NCI-H82 treated with DMSO at 0.1 percent for 48 hours (cell line): ENCODE measurements at regions not wholly inside any gene's neighbourhood (a gene's known extent, or its start where the extent isn't known, plus 50 kb on each side); places are given as distances from the start of the nearest gene placed in this dataset.
"Not testable (repeated sequence)": the region's sequence is repeated elsewhere in the genome, so short reads cannot be mapped to it uniquely, and the experiment has no call there.

Experiments used
- DNase-seq: peaks from one replicate; lab custom pipeline; 2025; ENCODE audit not compliant: unreplicated experiment; lab: John Stamatoyannopoulos, UW

DNA sequence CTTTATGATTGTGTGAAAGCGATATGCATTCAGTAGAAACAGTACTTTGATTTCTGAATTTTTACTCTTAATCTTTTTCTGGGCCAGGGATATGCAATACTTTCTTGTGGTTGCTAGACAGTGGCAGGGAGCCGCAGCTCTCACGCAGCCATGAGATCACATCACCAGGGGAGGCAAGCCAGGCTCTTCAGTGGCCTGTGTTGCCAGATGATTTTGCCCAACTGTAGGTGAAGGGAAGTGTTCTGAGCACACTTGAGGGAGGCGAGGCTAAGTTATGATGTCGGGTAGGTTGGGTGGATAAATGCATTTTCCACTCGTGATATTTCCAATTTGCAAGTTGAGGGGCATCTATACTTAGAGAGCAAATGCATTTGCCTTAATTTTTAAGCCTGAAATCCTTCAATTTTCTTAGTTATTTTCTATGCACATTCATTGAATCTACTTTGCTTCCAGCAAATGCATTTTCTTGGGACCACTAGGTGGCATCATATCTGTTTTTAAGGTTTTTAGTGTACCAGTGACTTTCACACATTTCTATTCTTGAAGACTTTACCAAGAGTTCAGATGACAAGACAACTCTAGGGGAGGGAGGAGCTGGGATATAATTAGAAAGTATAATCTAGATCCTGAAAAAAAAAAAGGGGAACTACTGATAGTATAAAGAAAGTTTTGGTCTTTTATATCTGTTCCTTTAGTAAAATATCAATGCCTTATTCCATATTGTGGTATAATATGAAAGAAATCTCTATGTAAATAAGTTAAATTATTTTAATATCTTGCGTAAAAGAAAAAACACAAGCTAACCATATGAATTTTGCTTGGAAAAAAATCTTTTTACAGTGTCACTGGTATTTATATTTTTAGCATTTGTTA, 643.3 kb downstream of the SOCS6 start:
- DNase-seq = no peak

DNA sequence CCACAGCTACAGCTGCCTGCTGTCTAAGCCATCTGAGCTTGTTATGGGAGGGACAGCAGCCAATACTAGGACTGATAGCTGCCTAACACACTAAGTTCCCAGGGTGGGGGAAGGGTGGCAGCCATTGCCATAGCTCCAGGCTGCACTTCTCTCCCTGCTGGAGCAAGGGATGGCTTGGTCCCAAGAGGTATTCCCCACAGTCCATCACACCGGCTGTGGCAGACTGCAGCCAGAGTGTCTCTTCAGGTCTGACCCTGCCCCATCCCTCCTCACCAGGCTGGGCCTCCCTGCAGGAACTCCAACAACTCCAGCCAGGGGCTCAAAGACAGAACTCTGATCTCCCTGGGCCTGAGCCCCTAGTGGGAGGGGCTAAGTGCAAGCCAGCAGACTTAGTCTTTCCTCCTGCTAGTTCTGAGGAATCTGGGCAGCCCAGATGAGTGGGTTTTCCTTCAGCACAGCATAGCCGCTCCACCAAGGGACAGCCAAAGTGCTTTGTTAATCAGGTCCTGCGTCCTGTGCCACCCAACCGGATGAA, 632.1 kb downstream of the SOCS6 start:
- no peak for DNase-seq

- no peak for DNase-seq
These were observed 618.8 kb downstream of the SOCS6 start for GRCh38 chr18:70907673-70908072.

DNA sequence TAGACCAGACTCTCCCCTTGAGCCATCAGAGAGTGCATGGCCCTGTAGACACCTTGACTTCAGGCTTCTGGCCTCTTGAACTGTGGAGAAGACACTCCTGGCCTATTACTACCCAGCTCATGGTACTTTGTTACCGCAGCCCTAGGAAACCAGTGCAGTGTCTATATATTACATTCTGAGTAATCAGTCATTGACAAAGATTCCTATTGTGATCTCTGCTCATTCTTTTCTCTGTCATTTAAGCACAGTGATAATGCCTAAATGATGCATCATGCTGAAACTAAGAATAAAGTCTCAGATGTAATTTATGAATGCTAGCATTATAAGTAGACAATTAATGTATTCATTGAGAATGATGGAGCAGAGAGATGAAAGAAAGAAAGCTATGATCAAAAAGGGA, 603.5 kb downstream of the SOCS6 start:
- DNase-seq = no peak

DNA sequence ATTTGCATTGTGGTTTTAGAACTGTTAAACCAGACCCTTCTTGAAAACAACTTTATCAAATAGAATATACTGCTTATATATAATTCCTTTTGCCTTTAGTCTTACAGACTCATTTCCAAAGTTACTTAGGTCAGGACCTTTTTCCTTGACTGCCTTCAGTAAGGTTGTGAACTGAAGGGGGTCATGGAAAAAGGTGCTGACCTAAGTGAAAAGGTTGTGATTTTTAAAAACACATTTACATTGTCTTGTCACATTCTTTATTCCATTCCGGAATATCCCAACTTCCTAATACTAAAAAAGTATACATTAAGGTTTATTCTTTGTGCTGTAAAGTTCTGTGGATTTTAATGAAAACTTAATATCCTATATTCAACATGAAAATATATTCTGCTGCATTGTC, 581.4 kb downstream of the SOCS6 start:
- no peak for DNase-seq

DNA sequence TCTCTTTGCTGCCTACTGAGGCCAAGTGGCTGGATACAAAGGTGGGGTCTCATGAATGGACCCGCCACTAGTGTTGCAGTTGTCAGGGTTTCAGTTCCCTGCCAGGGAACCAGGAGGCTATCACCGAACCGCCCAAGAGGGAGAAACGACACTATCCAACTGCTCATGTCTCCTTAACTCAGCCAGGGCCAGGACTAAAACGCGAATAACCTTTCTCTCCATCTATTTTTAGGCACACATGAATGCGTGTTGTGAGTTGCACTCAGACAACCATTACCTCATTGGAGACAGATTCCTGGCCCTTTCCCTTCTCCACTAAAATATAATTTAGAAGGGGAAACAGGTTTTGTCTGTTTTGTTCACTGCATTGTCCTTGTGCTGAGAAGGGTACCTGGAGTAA, 559.5 kb downstream of the SOCS6 start:
- no peak for DNase-seq

DNA sequence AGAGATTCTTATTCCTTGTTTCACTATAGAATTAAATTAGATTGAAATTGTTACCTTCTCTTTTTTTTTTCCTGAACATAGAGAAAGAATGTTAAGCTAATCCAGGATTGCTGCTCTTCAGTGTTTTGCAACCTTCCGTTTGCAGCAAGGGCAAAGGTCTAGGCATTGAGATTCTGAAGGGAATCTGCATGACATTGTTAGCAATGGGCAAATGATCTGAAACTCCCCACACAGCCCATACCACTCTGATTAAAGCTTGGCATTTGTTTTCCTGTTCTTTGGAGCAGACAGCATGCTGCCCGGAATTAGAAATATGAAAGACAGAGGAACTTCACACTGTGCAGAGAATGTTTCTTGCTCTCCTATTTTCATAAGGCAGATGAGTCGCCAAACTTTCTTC, 551.8 kb downstream of the SOCS6 start:
- DNase-seq = no peak

DNA sequence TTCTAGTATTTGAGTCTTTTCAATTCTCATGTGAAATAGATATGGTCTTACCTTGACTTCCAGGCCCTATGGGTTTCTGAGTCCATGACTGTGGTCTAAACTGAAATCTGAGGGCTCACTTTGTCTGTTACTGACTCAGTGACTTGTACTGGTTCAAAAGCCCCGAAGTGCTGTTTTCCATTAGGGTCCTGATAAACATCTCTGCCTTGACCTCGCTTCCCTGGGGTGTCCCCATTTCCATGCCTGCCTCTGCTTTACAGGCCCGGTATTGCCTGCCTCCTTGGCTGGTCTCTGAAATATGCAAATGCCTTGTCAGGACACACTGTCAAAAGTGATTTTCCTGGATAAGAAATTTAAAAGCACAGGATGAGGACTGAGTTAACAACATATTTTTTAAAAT, 538.8 kb downstream of the SOCS6 start:
- no peak for DNase-seq

- DNase-seq = no peak
These were observed 537.7 kb downstream of the SOCS6 start for GRCh38 chr18:70826571-70826970.

DNA sequence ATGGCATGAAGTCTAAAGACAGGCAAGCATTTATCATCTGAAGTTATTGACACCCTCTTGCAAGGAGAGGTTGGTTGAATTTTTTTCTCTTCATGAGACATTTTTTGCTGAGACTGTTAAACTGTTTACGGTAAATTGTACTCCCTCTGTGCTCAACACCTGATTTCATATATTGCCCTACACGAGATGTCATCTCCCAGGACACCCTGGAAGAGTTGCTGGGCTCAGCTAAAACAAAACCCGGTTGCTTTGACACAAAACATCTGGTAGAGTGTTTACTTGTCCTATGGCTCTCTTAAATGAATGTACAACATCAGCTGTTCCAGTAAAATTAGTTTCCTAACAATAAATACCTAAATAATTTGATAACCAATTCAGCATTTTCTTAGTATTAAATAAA, 533.8 kb downstream of the SOCS6 start:
- DNase-seq = no peak

DNA sequence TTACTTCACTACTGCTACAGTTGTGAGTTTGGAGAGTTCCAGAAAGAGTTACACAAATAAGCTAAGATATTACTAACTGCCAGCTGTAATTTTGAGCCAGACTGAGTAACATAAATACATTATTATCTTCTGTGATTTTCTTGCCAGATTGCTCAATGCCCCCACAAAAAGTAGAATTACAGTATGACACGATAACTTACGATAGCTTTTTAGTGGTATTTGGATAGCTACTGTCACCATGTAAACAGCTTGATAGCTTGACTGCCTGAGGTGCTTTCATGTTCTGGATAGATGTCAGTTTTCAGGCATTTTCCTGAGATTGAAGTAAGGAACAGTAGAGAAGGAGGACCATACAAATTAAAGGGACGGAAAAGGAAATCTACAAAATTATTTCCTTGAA, 533.3 kb downstream of the SOCS6 start:
- DNase-seq = no peak

DNA sequence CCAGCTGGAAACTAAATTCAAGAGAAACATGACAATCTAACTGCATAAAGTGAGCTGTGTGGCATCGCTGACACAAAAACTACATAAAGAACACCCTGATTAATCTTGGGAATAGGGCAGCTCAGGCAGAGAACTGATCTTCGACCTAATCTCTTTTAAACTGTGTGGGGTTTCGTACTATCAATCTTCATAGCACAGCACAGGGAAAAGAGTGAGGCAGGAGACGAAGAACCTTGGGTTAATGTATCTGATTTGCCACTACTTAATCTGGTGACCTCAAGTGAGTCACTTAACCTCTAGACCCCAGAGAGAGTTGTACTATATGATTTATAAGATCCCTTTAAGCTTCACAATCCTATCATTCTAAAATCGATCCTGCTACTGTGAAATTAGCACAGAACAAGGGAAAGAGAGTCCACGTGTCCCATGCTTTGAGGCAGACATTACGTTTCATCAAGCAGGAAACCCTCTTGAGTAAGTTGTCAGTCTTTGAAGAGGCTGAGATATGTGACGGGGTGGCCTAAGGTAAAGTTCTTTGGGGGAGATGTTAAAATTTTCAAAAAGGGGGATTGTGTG, 519.7 kb downstream of the SOCS6 start:
- no peak for DNase-seq

GRCh38 chr18:70781860-70782453, 493.1 kb downstream of the SOCS6 start:
- peak; percentile 0 for DNase-seq

- not testable (repeated sequence) for DNase-seq
These were observed 477.4 kb downstream of the SOCS6 start for GRCh38 chr18:70766254-70766653.

DNA sequence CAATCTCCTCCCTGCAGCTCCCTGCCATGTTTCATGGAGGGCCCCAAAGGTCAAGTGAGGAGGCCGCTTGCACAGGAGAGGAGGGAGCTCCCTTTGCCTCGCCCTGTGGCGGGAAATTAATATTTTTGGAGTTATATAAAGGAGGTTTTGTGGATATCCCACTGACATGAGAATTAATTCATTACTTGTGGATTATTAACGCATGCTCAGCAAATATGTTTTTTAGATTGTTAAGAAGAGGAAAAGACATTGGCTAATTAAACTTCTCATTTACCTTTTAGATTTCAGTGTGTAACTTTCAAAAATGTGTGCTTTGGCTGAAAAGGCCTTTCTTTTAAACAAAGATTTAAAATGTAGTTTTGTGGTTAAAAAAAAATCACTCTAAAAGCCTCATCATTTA, 474.0 kb downstream of the SOCS6 start:
- DNase-seq = no peak

- DNase-seq = no peak
These were observed 469.9 kb downstream of the SOCS6 start for GRCh38 chr18:70758780-70759179.

DNA sequence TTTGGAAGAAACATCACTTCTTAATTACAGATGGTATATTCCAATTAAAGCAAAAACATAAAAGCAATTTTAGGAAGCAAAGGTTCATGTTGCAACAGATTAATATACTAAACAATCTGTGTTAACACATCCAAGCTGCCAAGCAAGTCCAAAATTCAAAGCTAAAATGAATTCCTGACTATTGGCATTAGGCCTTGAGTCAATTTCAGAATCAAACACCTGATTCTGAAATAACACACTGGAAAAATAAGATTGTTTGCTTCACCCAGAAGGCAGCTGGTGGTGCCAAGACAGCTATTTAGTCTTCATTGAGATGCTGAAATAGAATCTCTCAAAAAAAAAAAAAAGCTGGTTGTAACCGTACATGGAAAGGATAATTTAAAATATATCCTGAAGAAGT, 465.6 kb downstream of the SOCS6 start:
- DNase-seq = no peak

GRCh38 chr18:70732916-70733315, 444.1 kb downstream of the SOCS6 start:
- DNase-seq = no peak

DNA sequence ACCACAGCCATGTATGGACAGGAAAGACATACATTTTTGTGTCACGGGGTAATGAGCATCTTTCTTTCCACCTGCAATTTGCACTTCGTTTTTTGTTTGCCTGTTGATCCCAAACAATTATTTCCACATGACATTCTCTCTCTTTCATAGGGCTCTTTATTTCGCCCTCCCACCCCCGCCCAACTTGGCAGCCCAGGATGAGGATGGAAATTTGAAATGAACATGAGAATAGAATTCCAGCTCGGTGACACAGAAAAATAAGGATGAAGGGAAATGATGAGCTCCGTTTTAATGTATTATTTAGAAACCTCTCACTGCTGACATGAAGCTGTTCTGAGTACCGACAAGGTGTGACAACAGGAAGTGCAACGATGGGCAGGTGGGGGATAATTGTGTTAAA, 443.3 kb downstream of the SOCS6 start:
- DNase-seq = no peak

DNA sequence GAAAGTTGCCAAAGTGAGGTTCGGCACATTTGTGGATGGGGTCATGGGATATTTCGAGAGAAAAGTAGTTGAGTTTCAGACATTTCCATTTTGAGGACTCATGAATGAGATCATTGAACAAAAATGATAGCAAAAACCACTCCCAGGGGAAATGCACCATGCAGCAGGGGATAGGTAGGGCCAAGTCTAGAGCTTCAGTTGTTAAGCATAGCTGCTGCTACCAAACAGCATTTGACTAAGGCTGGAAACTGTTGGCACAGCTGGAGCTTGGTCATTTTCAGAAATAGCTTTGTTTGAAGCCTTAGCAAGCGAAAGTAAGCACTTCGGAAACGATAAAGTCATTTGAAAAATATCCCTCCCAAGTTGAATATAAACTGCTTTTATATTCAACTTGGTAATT, 431.8 kb downstream of the SOCS6 start:
- no peak for DNase-seq

DNA sequence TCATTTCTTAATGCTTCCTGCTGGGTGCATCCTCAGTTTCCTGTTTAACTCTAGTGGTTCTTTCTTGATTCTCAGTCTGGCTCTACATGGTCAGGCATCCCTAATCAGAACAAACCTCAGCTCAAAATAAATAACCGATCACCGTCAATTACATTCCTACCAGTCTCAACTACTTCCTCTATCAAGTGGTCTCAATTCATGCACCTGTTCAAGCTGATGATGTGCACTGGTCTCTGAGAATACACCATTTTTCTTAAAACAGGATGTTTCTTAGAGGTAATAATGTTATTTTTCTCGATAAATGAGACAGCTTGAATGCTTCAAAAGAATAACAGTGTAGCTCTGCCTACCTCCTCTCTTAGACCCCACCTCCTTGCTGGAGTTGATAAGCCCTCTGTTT, 420.9 kb downstream of the SOCS6 start:
- DNase-seq = no peak

DNA sequence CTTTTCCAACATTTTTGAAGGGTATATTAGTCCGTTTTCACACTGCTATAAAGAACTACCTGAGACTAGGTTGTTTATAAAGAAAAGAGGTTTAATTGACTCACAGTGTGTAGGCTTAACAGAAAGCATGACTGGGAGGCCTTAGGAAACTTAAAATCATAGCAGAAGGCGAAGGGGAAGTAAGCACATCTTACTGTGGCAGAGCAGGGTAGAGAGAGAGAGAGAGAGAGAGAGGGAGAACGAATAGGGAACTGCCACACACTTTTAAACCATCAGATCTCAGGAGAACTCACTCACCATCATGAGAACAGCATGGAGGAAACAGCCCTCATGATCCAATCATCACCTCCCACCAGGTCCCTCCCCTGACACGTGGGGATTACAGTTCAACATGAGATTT, 420.3 kb downstream of the SOCS6 start:
- DNase-seq = no peak
